ENCODE measurements at regions not wholly inside any gene's neighbourhood (a gene's known extent, or its start where the extent isn't known, plus 50 kb on each side); places are given as distances from the start of the nearest gene placed in this dataset.

- DNase-seq: no peak
Measured at GRCh38 chr1:209389975-209390374, 193.5 kb upstream of the CAMK1G start.

- no peak for DNase-seq
Measured at GRCh38 chr1:209390764-209391163, 192.8 kb upstream of the CAMK1G start.

- no peak for DNase-seq
Measured at GRCh38 chr1:209391792-209392191, 191.7 kb upstream of the CAMK1G start.

GRCh38 chr1:209395169-209395568 is 188.3 kb upstream of the CAMK1G start:
- DNase-seq: no peak

DNA sequence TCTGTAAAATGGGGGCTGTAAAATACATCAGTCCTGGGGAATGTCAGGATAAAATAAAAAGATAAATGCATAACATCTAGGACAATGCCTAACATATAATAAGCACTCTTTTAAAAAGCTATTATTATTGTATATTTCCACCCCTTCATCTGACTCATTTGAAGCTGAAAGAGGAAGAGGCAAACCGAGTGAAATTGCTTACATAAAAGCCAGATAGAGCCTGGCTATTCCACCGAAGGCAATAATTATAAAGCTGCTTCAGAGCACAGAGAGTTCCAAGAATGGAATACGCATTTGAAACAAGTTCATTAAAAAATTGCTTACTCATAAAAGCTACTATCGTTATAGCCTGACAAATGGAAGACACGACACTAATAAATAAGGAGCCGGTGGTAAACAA is 186.1 kb upstream of the CAMK1G start:
- DNase-seq: no peak

DNA sequence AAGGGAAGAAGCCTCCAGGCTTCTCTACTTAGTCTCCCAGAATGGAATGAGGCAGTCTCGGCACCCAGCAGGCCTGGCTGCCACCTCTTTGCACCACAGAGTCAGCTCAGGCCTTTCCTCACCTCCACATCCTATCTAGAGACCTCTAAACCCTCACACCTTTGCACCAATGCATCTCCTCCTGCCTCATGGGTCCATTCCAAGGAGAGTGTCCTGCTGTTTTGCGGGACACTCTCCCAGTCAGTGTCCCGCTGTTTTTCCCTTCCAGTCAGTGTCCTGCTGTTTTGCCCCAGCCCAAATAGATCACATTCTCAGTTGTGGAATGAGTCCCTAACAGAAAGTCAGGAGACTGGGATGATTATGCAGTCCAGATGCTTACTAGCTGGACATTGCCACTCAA is 185.6 kb upstream of the CAMK1G start:
- no peak for DNase-seq

- DNase-seq: peak in 1 of 2 donors; percentile 20
Measured at GRCh38 chr1:209398313-209398991, 185.1 kb upstream of the CAMK1G start.

- no peak for DNase-seq
Measured at GRCh38 chr1:209399800-209400199, 183.7 kb upstream of the CAMK1G start.

GRCh38 chr1:209400351-209401220 is 182.9 kb upstream of the CAMK1G start:
- DNase-seq: no peak

GRCh38 chr1:209402697-209403096 is 180.8 kb upstream of the CAMK1G start:
- no peak for DNase-seq

GRCh38 chr1:209403921-209404320 is 179.6 kb upstream of the CAMK1G start:
- DNase-seq: no peak

DNA sequence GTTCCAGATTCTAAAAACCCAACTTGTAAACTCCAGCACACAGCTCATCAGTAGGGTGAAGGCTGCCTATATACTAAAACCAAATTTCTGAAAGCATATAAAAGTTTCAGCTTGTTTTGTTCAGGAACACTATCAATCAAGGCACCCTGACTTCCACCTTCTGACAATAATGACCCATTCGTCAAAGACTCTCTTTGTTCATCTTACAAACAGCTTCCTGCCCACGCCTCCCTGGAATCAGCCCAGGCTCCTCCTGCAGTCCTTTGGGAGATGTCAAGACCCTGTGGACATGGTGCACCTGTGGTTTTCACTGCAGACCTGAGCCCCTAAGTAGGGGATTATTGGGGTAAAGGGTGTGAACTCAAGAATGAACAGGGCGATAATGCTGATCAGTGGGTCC is 178.9 kb upstream of the CAMK1G start:
- no peak for DNase-seq

GRCh38 chr1:209405183-209405814 is 178.2 kb upstream of the CAMK1G start:
- no peak for DNase-seq

- DNase-seq: no peak
Measured at GRCh38 chr1:209406168-209406567, 177.3 kb upstream of the CAMK1G start.

DNA sequence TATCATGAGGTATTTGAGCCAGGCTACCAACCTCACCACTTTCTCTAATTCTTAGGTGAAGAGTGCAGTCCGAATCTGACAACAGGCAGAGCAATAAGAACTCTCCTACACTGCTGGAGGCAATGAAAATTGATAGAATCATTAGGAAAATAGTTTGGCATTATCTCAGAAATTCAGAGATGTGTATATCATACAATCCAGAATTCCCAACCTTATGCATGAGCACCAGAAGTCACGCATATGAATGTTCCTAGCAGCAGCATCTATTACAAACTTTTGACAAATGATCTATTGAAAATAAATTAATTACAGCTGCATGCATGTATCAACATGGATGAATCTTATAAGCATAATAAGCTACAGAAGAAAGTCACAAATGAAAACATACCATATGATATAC is 176.9 kb upstream of the CAMK1G start:
- DNase-seq: no peak

DNA sequence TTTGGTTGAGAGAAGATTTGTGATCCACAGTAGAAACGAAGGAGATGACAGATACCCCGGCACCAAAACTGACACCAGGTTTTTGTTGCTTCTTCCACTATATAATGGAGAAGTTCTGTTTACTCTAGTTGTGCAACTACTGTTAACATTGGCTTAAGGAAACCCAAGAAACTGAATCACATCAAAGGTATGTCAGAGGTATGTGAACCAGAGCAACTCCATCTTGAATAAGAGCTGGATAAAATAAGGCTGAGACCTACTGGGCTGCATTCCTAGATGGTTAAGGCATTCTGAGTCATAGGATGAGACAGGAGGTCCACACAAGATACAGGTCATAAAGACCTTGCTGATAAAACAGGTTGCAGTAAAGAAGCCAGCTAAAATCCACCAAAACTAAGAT is 173.7 kb upstream of the CAMK1G start:
- no peak for DNase-seq

GRCh38 chr1:209411491-209411929 is 172.0 kb upstream of the CAMK1G start:
- DNase-seq: no peak

DNA sequence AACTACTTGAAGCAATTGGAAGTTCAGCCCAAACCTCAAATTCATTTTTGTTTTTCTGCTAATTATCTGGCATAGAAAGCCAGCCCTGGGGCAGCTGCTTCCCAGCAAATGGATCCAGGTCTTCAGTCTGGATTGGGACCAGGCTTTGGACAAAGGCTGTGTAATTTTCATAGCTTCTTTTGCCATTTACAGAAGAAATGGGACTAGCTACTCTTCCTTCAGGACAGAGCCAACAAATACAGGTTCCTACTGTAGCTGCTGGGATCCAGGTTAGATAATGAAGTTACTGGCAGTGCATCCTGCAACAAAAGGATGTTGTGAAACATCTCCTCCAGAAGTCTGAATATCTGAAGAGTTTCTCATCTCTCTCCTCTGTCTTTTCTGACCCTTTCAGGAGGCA is 171.5 kb upstream of the CAMK1G start:
- no peak for DNase-seq

DNA sequence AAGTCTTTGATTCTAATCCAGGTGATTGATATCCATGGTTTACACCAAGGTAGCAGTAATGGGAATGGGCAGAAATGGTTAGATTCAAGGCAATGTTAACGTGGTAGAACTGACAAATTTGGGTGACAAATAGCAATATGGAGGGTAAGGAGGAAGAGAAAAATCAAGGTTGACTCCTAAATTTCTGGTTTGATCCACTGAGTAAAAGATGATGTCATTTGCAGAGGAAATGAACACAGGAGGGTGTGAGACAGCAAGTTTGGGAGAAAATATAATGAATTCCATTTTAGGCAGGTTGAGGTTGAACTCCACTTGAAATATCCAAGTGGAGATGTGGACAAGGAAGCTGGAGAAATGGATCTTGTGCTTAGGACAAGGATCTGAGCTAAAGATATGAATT is 170.9 kb upstream of the CAMK1G start:
- DNase-seq: no peak

DNA sequence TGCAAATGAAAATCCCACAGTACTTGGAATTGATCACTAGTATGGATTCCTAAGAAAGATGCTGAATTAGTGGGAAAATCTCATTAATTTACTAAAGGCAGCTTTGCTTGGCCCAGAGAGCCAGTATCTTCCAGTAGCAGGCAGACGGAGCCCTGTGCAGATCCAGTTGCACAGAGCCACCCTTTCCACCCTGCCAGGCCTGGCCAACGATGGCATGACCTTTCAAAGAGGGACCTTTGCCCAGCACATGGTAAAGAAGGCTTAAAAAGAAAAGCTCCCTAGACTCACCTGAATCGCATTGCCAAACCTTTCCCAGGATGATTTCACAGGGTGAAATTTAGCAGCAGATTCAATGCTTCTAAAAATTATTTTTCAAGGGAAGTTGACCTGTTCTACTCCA is 170.5 kb upstream of the CAMK1G start:
- DNase-seq: no peak

GRCh38 chr1:209414803-209415329 is 168.6 kb upstream of the CAMK1G start:
- no peak for DNase-seq

GRCh38 chr1:209416039-209416438 is 167.5 kb upstream of the CAMK1G start:
- DNase-seq: no peak

- no peak for DNase-seq
Measured at GRCh38 chr1:209416716-209417115, 166.8 kb upstream of the CAMK1G start.

DNA sequence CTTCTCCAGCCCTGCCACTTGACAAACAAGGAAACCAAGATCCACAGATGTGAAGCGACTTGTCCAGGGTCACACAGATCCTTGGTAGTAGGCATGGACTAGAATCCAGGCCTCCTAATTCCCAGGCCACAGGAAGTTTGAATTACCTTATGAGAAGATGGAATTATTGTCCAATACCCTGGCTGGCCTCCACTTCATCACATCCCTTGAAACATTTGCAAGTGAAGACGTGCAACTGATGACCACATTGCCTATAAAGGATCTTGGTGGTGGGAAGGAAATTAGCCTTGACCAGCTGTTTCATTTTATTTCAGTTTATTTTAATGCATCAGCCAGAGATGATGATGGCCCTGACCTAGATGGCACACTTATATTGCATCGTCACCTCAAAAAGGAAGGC is 165.8 kb upstream of the CAMK1G start:
- no peak for DNase-seq

Data from hippocampal formation (tissue), 2 donors.